Naive thymus-derived CD8-positive, alpha-beta T cell (primary cell): ENCODE measurements at regions not wholly inside any gene's neighbourhood (a gene's known extent, or its start where the extent isn't known, plus 50 kb on each side); places are given as distances from the start of the nearest gene placed in this dataset.
"Not testable (repeated sequence)": the region's sequence is repeated elsewhere in the genome, so short reads cannot be mapped to it uniquely, and the experiment has no call there.

ENCODE experiments used
- ATAC-seq, 2 donors: fragments of 150-1000 bp; cut with Tn5 transposase in 1 of 2; sonication (Bioruptor Pico), chemical (Tn5 transposase) in 1 of 2; 1 replicate in 1 of 2; 2 replicates in 1 of 2; pipeline ENCODE4 v1.10.0; 2021; ENCODE audit warnings: mild to moderate bottlenecking in 2 of 2, moderate library complexity in 2 of 2
- POLR2A ChIA-PET: fragments of 350-600 bp; sonication (Branson Sonifier 250); formaldehyde crosslinking; loops from one replicate; lab custom pipeline; 2021; ENCODE audit warnings: antibody characterized with exemption; lab: Charles Lee
- DNase-seq, 10 donors: peaks; one replicate each; pipeline versions ENCODE4 v3.0.0 to v3.0.0-alpha.2; 2020 to 2022
- H3K27ac Mint-ChIP-seq, 10 donors: one replicate each; pipeline ENCODE4 v1.8.0; 2020 to 2022; ENCODE audit warnings: mild to moderate bottlenecking in 10 of 10, mixed read lengths in 10 of 10, moderate library complexity in 4 of 10, inconsistent platforms in 1 of 10
- H3K27me3 Mint-ChIP-seq, 5 donors: one replicate each; pipeline ENCODE4 v1.8.0; 2021 to 2022; ENCODE audit warnings: mixed read lengths in 5 of 5
- H3K36me3 Mint-ChIP-seq, 3 donors: one replicate each; pipeline ENCODE4 v1.8.0; 2020 to 2022; ENCODE audit warnings: mixed read lengths in 3 of 3, mild to moderate bottlenecking in 2 of 3, inconsistent platforms in 1 of 3
- H3K4me1 Mint-ChIP-seq, 4 donors: one replicate each; pipeline ENCODE4 v1.8.0; 2021 to 2022; ENCODE audit warnings: mixed read lengths in 4 of 4
- H3K4me3 Mint-ChIP-seq, 10 donors: one replicate each; pipeline ENCODE4 v1.8.0; 2020 to 2022; ENCODE audit warnings: mild to moderate bottlenecking in 10 of 10, mixed read lengths in 10 of 10, moderate library complexity in 6 of 10, inconsistent platforms in 1 of 10
- H3K9me3 Mint-ChIP-seq, 9 donors: one replicate each; pipeline ENCODE4 v1.8.0; 2020 to 2022; ENCODE audit warnings: mixed read lengths in 9 of 9, mild to moderate bottlenecking in 3 of 9, inconsistent platforms in 1 of 9, moderate library complexity in 1 of 9

DNA sequence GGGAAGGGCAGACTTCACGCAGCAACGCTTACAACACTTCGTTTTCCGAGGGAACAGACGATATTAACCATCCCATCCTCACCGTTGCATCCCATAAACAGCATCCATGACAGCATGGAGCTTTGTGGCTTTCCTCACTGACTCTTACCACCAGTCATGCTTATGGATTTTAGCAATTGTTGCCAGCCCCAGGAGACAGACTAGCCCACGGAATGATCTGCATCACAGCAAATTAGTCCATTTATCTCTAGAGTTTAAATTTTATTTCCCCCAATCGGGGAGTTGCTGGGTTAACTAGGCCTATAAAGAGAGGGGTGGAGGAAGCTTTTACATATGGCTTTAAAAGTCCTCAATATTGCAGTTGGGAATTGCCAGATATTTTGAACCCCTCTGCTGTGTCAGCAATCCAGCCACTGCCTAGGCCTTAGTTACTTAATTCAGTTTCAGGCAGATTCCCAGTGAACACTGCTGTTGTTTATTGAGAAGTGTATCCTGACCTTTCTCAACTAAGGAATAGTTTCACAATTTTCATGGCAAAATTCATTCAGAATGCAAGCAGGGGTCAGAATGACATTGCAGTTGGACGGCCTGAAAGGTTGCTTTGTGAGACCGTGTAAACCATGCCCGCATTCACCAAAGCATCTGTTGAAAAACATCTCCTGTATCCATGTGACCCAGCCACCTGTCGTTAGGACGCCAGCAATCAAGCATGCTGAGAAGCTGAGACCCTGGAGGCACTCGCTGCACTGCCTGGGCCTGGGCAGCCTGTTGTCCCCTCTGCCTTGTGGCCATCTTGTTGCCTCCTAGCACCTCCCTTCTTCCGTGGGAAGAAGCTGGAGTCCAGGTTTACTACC, 397.4 kb upstream of the TPM1 start:
- no peak for ATAC-seq
- Mint-ChIP-seq H3K4me3 (no peak overlapping the region), H3K9me3 (no peaks in the 10 kb centered on the region), H3K27me3 (peaks cover 0 to 8% (median 2%) of the 10 kb centered on the region in 5 donors), H3K4me1 (peaks cover 0 to 1% (median 0%) of the 10 kb centered on the region in 4 donors), H3K27ac (no peak overlapping the region), H3K36me3 (no peaks in the 10 kb centered on the region)
- POLR2A ChIA-PET = no interaction called here
- DNase-seq = no peak

DNA sequence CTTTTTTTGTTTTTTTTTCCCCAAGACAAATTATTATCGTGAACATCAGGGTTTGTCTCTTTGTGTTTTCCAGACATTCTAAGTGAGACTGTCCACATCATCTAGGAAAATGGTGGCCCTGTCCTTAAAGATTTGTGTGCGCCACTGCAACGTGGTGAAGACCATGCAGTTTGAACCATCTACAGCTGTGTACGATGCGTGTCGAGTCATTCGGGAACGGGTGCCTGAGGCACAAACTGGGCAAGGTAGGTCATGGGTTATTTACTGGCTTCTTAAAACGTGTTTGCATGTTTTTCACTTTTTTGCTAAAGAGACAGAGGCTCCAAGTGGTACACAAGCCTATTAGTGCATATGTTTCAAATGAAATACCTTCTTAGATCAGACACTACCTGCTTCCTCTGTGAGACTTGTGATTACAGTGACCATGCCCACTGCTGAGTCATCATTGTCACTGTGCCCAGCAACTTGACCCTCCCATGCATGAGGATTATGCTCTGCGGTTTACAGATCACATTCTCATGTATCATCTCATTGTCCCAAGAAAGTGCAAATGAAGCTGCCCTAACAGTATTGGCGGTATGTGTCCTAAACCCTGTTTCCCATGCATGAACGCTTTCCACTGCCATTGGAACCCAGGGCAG, 395.2 kb upstream of the TPM1 start:
- Mint-ChIP-seq H3K4me3 (no peak overlapping the region), H3K27ac (peak overlapping the region in 1 of 10 donors; percentile 26), H3K36me3 (no peaks in the 10 kb centered on the region), H3K27me3 (peaks cover 0 to 10% (median 2%) of the 10 kb centered on the region in 5 donors), H3K4me1 (no peaks in the 10 kb centered on the region), H3K9me3 (no peaks in the 10 kb centered on the region)
- POLR2A ChIA-PET = no interaction called here
- ATAC-seq = no peak
- DNase-seq = no peak

DNA sequence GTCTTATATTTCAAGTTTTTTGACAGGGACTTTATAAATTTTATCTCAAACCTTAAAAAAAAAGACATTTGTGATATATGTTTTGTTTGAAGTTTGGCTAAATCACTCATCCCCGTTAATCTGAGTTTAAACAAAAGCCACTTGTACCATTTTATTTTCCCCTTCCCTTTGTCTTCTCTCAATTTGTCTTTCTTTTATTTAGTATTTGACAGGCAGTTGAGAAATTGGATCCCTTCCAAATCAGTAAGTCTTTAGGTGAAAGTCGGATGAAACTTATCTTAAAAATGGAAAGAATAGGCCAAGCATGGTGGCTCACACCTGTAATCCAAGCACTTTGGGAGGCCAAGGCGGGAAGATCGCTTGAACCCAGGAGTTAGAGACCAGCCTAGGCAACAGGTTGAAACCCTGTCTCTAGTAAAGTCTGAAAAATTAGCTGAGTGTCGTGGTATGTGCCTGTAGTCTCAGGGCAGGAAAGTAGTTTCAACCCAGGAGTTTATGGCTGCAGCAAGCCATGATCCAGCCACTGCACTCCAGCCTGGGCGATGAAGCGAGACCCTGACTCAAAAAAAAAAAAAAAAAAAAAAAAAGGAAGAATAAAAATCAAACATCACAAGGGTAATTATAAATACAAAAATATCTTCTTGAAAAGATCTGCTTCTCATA, 394.6 kb upstream of the TPM1 start:
- H3K36me3 Mint-ChIP-seq = peaks cover 0 to 2% (median 0%) of the 10 kb centered on the region in 3 donors
- H3K9me3 Mint-ChIP-seq = no peaks in the 10 kb centered on the region
- no peak for DNase-seq
- POLR2A ChIA-PET = no interaction called here
- H3K4me1 Mint-ChIP-seq = no peaks in the 10 kb centered on the region
- peak overlapping the region in 1 of 10 donors; percentile 3 for H3K27ac Mint-ChIP-seq
- H3K4me3 Mint-ChIP-seq = no peak overlapping the region
- ATAC-seq = no peak
- peaks cover 0 to 10% (median 2%) of the 10 kb centered on the region in 5 donors for H3K27me3 Mint-ChIP-seq

DNA sequence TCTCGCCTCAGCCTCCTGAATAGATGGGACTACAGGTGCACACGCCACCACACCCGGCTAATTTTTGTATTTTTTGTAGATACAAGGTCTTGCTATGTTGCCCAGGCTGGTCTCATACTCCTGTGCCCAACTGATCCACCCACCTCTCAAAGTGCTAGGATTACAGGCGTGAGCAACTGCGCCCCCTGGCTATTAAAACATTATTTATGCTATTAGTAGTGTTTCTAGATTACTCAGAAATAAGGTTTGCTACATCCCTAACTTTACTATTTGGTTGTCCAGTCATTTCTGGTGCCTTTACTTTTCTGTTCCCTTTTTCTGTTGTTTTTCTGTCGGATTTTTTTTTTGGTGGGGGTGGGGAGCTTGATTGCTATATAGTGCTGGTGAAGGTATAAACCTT, 393.6 kb upstream of the TPM1 start:
- no peak overlapping the region for H3K27ac Mint-ChIP-seq
- peaks cover 0 to 2% (median 0%) of the 10 kb centered on the region in 3 donors for H3K36me3 Mint-ChIP-seq
- no peak overlapping the region for H3K4me3 Mint-ChIP-seq
- H3K9me3 Mint-ChIP-seq = peaks cover 0 to 2% (median 0%) of the 10 kb centered on the region in 9 donors
- H3K4me1 Mint-ChIP-seq = no peaks in the 10 kb centered on the region
- no peak for DNase-seq
- ATAC-seq = no peak
- POLR2A ChIA-PET = no interaction called here
- H3K27me3 Mint-ChIP-seq = peaks cover 0 to 10% (median 2%) of the 10 kb centered on the region in 5 donors

DNA sequence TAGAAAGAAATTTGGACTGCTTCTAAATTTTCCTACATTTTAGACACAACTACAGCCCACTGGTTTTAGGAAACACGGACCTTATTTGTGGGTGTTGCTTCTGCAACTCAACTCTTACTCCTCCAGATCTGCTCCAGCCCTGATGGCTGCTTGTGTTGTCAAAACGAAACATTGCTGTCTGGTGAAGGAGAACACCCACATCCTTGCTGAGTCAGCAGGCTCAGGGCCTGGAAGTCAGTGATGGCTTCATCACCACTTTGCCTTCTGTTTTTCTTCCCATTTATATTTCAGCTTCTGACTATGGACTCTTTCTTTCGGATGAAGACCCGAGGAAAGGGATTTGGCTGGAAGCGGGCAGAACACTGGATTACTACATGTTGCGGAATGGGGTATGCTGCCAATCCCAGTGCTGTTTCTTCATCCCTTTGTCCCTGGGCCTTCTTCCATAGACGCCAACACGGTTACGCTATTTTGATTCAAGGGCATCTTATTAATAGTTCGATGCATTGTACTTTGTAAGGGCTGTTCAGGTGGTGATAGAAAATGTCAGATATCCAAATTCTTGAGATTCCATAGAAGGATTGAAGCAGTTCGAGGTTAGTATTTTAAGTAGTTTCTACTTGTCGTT, 392.6 kb upstream of the TPM1 start:
- ATAC-seq (no peak), DNase-seq (no peak)
- no peak overlapping the region for H3K4me3 Mint-ChIP-seq
- peaks cover 0 to 4% (median 0%) of the 10 kb centered on the region in 3 donors for H3K36me3 Mint-ChIP-seq
- no peaks in the 10 kb centered on the region for H3K4me1 Mint-ChIP-seq
- H3K27me3 Mint-ChIP-seq = peaks cover 0 to 4% (median 0%) of the 10 kb centered on the region in 5 donors
- POLR2A ChIA-PET = no interaction called here
- peaks cover 0 to 6% (median 0%) of the 10 kb centered on the region in 9 donors for H3K9me3 Mint-ChIP-seq
- H3K27ac Mint-ChIP-seq = no peak overlapping the region

DNA sequence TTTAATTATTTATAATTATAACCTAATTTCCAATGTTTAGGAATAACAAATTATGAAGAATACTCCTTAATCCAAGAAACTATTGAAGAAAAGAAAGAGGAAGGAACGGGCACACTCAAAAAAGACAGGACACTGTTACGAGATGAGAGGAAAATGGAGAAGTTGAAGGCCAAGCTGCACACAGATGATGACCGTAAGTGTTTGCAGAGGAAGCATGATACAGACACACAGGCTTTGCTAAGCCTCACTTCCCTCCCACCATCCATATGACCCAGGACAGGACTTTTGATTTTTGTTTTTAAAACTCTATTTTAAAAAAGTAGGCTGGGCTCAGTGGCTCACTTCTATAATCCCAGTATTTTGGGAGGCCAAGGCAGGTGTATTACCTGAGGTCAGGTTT, 389.4 kb upstream of the TPM1 start:
- Mint-ChIP-seq H3K4me3 (no peak overlapping the region), H3K9me3 (peaks cover 0 to 6% (median 0%) of the 10 kb centered on the region in 9 donors), H3K36me3 (peaks cover 0 to 5% (median 0%) of the 10 kb centered on the region in 3 donors), H3K4me1 (no peaks in the 10 kb centered on the region), H3K27ac (no peak overlapping the region), H3K27me3 (peaks cover 0 to 9% (median 2%) of the 10 kb centered on the region in 5 donors)
- no peak for DNase-seq
- POLR2A ChIA-PET = no interaction called here
- ATAC-seq = no peak

DNA sequence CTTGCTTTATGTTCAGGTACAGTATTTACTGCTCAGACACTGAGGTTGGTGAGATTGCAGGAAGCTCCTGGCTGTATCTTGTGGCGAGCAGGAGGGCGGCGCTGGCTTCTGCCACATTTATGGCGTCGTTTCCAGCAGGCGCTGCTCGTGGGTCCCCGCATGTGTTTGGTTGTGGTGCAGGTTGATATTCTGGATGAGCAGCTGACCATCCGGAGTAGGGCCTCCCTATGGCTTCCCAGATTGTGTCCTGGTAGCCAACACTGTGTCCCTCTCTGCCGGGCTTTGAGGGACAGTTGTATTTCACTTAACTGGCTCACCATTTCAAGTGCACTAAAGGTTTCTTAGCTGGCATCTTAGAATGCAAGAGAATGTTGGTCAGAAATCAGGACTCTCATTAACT, 386.5 kb upstream of the TPM1 start:
- POLR2A ChIA-PET = no interaction called here
- ATAC-seq (no peak), DNase-seq (no peak)
- H3K27me3 Mint-ChIP-seq = peaks cover 0 to 4% (median 3%) of the 10 kb centered on the region in 5 donors
- no peak overlapping the region for H3K4me3 Mint-ChIP-seq
- no peaks in the 10 kb centered on the region for H3K4me1 Mint-ChIP-seq
- peaks cover 0 to 6% (median 0%) of the 10 kb centered on the region in 9 donors for H3K9me3 Mint-ChIP-seq
- H3K27ac Mint-ChIP-seq = no peak overlapping the region
- H3K36me3 Mint-ChIP-seq = peaks cover 0 to 5% (median 0%) of the 10 kb centered on the region in 3 donors

DNA sequence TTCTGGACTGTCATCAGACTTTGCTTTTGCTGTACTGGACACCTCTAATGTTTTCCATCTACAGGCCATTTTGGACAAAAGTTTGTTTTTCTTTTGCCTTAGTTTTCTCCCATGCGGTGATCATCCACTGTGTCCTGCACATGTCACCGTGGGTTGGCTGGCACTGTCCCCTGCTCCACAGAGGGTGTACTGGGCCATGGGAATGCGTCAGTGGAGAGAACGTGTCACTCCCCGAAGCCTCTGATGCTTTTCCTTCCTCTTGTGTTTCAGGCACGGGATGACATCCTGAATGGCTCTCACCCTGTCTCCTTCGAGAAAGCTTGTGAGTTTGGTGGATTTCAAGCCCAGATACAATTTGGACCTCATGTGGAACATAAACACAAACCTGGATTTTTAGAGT, 385.0 kb upstream of the TPM1 start:
- not testable (repeated sequence) for H3K27ac Mint-ChIP-seq, H3K4me1 Mint-ChIP-seq, H3K9me3 Mint-ChIP-seq, H3K27me3 Mint-ChIP-seq, H3K36me3 Mint-ChIP-seq, H3K4me3 Mint-ChIP-seq, DNase-seq, ATAC-seq
- POLR2A ChIA-PET = interaction anchor here (0.6 kb wide), 1 partner anchor 23 kb away, joined by 3 read pairs; no protein-coding TSS in a partner anchor

DNA sequence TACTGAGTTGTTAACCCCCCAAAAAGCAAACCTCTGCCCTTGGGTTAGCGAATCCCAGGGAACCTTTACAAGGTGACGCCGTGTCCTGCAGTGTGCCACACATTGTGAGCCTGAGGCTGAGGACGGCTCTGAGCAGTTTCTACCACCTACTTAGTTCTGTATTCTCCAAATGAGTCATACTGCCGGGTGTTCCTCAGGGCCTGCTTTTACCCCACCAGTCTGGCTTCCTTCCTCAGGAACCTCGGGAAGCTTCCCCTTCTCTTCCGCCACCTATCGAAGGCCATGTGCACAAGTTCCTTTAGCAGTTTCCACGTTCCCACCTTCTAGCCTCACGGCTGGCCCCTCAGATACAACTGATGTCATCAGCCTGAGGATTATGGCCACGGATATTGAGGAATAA, 384.0 kb upstream of the TPM1 start:
- no peak for DNase-seq
- POLR2A ChIA-PET = no interaction called here
- H3K4me1 Mint-ChIP-seq = no peaks in the 10 kb centered on the region
- H3K4me3 Mint-ChIP-seq = no peak overlapping the region
- ATAC-seq = no peak
- H3K36me3 Mint-ChIP-seq = peaks cover 0 to 3% (median 0%) of the 10 kb centered on the region in 3 donors
- H3K27me3 Mint-ChIP-seq = peaks cover 0 to 4% (median 3%) of the 10 kb centered on the region in 5 donors
- peak overlapping the region in 1 of 10 donors; percentile 11 for H3K27ac Mint-ChIP-seq
- H3K9me3 Mint-ChIP-seq = peaks cover 0 to 6% (median 0%) of the 10 kb centered on the region in 9 donors

DNA sequence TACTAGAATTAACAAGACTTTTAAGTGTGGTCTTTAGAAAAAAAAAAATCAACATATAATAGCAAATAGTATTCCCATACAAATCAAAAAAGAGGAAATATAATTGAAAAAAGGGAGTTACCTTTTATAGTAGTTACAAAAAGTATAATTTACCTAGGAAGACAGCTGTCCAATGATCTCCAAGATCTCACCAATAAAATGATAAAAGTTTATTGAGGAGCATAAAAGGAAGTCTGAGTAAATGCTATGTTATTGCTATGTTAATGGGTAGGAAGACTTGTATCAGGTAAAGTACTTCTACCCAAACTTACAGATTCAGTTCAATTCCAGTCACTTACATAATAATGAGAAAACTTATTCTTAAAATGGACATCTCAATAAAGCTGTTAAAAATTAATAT, 379.0 kb upstream of the TPM1 start:
- POLR2A ChIA-PET = no interaction called here
- no peaks in the 10 kb centered on the region for H3K36me3 Mint-ChIP-seq
- no peak overlapping the region for H3K4me3 Mint-ChIP-seq
- no peak overlapping the region for H3K27ac Mint-ChIP-seq
- H3K4me1 Mint-ChIP-seq = no peaks in the 10 kb centered on the region
- DNase-seq (no peak), ATAC-seq (no peak)
- peaks cover 0 to 3% (median 0%) of the 10 kb centered on the region in 9 donors for H3K9me3 Mint-ChIP-seq
- peaks cover 0 to 7% (median 1%) of the 10 kb centered on the region in 5 donors for H3K27me3 Mint-ChIP-seq

DNA sequence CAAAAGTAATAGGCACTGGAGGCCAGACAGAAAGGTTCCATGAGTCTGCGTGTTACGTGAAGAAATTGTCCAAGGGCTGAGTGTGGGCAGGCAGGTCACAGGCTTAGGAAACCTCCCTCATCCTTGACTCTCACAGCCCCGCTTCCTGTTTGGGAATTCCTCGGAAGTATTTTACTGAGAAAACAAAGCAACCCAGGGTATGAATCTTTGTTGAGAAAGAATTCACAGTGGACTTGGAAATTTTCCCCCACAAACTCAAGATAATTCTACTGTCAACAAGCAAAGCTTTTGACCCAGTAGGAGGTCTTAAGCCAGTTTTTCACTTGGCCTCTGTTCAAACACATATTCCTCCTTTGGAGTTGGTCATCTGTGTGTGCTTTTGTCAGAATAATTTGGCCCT, 377.1 kb upstream of the TPM1 start:
- no peaks in the 10 kb centered on the region for H3K4me1 Mint-ChIP-seq
- ATAC-seq = no peak
- peaks cover 0 to 6% (median 0%) of the 10 kb centered on the region in 9 donors for H3K9me3 Mint-ChIP-seq
- peaks cover 0 to 8% (median 1%) of the 10 kb centered on the region in 5 donors for H3K27me3 Mint-ChIP-seq
- no peak overlapping the region for H3K27ac Mint-ChIP-seq
- DNase-seq = no peak
- H3K36me3 Mint-ChIP-seq = no peaks in the 10 kb centered on the region
- H3K4me3 Mint-ChIP-seq = no peak overlapping the region
- POLR2A ChIA-PET = no interaction called here

DNA sequence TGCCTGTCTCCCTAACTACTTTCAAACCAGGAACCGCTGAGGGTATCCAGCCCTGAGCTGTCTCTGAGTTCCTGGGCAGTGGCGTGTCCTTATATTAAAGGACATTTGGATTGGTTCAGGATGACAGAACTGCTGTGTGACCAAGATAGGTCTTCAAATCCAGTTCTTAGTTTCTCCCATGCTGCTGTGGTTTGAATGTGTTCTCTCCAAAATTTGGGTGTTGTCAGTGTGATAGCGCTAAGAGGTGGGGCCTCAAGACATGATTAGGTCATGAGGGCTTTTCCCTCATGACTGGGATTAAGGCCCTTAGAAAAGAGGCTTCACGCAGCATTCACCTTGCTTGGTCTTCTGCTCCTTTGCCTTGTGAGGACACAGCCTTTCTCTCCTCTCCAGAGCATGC, 376.5 kb upstream of the TPM1 start:
- Mint-ChIP-seq H3K9me3 (peaks cover 0 to 10% (median 0%) of the 10 kb centered on the region in 9 donors), H3K36me3 (no peaks in the 10 kb centered on the region), H3K4me3 (no peak overlapping the region), H3K4me1 (no peaks in the 10 kb centered on the region), H3K27ac (no peak overlapping the region), H3K27me3 (peaks cover 0 to 9% (median 0%) of the 10 kb centered on the region in 5 donors)
- POLR2A ChIA-PET = no interaction called here
- ATAC-seq (no peak), DNase-seq (no peak)
